PFSK-1 (cell line): ENCODE measurements at regions not wholly inside any gene's neighbourhood (a gene's known extent, or its start where the extent isn't known, plus 50 kb on each side); places are given as distances from the start of the nearest gene placed in this dataset.

ENCODE experiments used
- FOXP2 ChIP-seq: optimal IDR thresholded peaks from 2 replicates; pipeline ENCODE3; 2011; ENCODE audit warnings: borderline replicate concordance, control low read depth, inconsistent platforms; ENCODE audit not compliant: insufficient read depth; ENCODE audit errors: extremely low read length, extremely low read depth
- POLR2AphosphoS5 ChIP-seq: IDR thresholded peaks from 2 replicates; pipeline ENCODE4 v1.6.1; 2012; ENCODE audit warnings: low read depth, mild to moderate bottlenecking, control low read depth, low read length, moderate library complexity
- SIN3A ChIP-seq: IDR thresholded peaks from 2 replicates; pipeline ENCODE4 v1.6.1; 2012; ENCODE audit warnings: mild to moderate bottlenecking, low read length, moderate library complexity, borderline replicate concordance; ENCODE audit not compliant: insufficient read depth
- TAF1 ChIP-seq: IDR thresholded peaks from 2 replicates; pipeline ENCODE4 v1.6.1; 2012; ENCODE audit warnings: low read length, control low read depth, borderline replicate concordance; ENCODE audit not compliant: insufficient read depth
- TF ChIP-seq, protein P1 (sequence below), 2 experiments: IDR thresholded peaks; 2 replicates each; pipeline versions ENCODE4 v1.6.1 to v1.8.0; 2011 to 2012; ENCODE audit warnings: low read depth in 2 of 2, low read length in 2 of 2, control low read depth in 1 of 2, inconsistent platforms in 1 of 2, mild to moderate bottlenecking in 1 of 2, moderate library complexity in 1 of 2; ENCODE audit not compliant: insufficient read depth in 1 of 2

DNA sequence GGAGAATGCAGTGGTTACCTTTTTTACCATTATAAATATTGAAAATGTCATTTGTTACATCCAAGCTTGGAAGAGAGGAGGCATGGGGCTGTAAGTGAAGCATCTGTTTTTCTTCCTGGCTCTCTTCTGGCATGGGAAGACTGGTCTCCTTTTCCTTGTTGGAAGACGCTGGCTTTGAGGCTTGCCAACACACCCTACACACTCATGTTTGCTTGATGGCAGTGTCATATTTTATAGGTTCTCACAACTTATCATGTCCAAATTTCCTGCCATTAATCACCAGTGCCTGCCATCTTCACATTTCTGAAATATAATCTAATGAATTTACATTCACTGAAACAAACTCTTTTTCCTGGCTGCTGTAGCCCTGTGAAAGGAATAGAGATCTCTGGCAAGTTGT, 252.9 kb downstream of the MAN2A1 start:
- TF ChIP-seq POLR2AphosphoS5 (no peak), TAF1 (no peak), SIN3A (no peak), FOXP2 (no peak)
- TF ChIP-seq, protein P1, sequence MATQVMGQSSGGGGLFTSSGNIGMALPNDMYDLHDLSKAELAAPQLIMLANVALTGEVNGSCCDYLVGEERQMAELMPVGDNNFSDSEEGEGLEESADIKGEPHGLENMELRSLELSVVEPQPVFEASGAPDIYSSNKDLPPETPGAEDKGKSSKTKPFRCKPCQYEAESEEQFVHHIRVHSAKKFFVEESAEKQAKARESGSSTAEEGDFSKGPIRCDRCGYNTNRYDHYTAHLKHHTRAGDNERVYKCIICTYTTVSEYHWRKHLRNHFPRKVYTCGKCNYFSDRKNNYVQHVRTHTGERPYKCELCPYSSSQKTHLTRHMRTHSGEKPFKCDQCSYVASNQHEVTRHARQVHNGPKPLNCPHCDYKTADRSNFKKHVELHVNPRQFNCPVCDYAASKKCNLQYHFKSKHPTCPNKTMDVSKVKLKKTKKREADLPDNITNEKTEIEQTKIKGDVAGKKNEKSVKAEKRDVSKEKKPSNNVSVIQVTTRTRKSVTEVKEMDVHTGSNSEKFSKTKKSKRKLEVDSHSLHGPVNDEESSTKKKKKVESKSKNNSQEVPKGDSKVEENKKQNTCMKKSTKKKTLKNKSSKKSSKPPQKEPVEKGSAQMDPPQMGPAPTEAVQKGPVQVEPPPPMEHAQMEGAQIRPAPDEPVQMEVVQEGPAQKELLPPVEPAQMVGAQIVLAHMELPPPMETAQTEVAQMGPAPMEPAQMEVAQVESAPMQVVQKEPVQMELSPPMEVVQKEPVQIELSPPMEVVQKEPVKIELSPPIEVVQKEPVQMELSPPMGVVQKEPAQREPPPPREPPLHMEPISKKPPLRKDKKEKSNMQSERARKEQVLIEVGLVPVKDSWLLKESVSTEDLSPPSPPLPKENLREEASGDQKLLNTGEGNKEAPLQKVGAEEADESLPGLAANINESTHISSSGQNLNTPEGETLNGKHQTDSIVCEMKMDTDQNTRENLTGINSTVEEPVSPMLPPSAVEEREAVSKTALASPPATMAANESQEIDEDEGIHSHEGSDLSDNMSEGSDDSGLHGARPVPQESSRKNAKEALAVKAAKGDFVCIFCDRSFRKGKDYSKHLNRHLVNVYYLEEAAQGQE (IDR thresholded peaks at IDR 0.05; ENCODE audit: insufficient read depth in 1 of 2, low read depth in 2 of 2, low read length in 2 of 2): no peak

- no peak for TF ChIP-seq TAF1
- no peak for TF ChIP-seq FOXP2
- TF ChIP-seq POLR2AphosphoS5: no peak
- TF ChIP-seq, protein P1 (IDR thresholded peaks at IDR 0.05; ENCODE audit: insufficient read depth in 1 of 2, low read depth in 2 of 2, low read length in 2 of 2): no peak
- TF ChIP-seq SIN3A: no peak
Measured at GRCh38 chr5:109943701-109944235, 254.0 kb downstream of the MAN2A1 start.

GRCh38 chr5:109944461-109944860, 254.7 kb downstream of the MAN2A1 start:
- TF ChIP-seq TAF1 (no peak), FOXP2 (no peak), SIN3A (no peak), POLR2AphosphoS5 (no peak)
- TF ChIP-seq, protein P1 (IDR thresholded peaks at IDR 0.05; ENCODE audit: insufficient read depth in 1 of 2, low read depth in 2 of 2, low read length in 2 of 2): no peak

GRCh38 chr5:109945097-109945678, 255.5 kb downstream of the MAN2A1 start:
- no peak for TF ChIP-seq FOXP2
- no peak for TF ChIP-seq POLR2AphosphoS5
- TF ChIP-seq TAF1: no peak
- TF ChIP-seq SIN3A: no peak
- TF ChIP-seq, protein P1 (IDR thresholded peaks at IDR 0.05; ENCODE audit: insufficient read depth in 1 of 2, low read depth in 2 of 2, low read length in 2 of 2): no peak
